SK-N-SH (cell line): ENCODE measurements at regions not wholly inside any gene's neighbourhood (a gene's known extent, or its start where the extent isn't known, plus 50 kb on each side); places are given as distances from the start of the nearest gene placed in this dataset.

Experiments used
- CTCF ChIA-PET: fragments of 300-600, 350-600 bp; formaldehyde crosslinking; extraction: SDS; loops from one replicate; lab custom pipeline; 2021; lab: Yijun Ruan, JAX
- POLR2A ChIA-PET: fragments of 350-600 bp; sonication (Branson Sonifier 250); formaldehyde crosslinking; extraction: SDS; loops from one replicate; lab custom pipeline; 2020; ENCODE audit warnings: antibody characterized with exemption, inconsistent platforms; lab: Yijun Ruan, JAX
- DNase-seq: peaks from one replicate; pipeline ENCODE4 v3.0.0; 2012
- H2AFZ ChIP-seq: fragments of 200-600 bp; sonication (generic); 2 replicates; pipeline ENCODE4 v1.8.1; 2016; ENCODE audit warnings: antibody characterized with exemption, mild to moderate bottlenecking, low read depth
- H3F3A ChIP-seq: fragments of 200-600 bp; sonication (generic); replicated peaks from 2 replicates; pipeline ENCODE3; 2016; ENCODE audit warnings: antibody characterized with exemption, mild to moderate bottlenecking; ENCODE audit not compliant: insufficient read depth
- H3K27ac ChIP-seq, 2 experiments: fragments of 200-500 bp in 1 of 2; fragments of 200-600 bp in 1 of 2; sonication (Bioruptor generic) in 1 of 2; sonication (generic), shearing (Covaris generic) in 1 of 2; 2 replicates each; pipeline versions ENCODE4 v1.5.1 to v1.6.1; 2014 to 2016; ENCODE audit warnings: low read depth in 2 of 2, inconsistent platforms in 1 of 2, low read length in 1 of 2, mild to moderate bottlenecking in 1 of 2, mixed read lengths in 1 of 2
- H3K27me3 ChIP-seq: fragments of 200-600 bp; sonication (generic), shearing (Covaris generic); 2 replicates; pipeline ENCODE4 v1.6.1; 2016; ENCODE audit warnings: mixed run types; ENCODE audit not compliant: insufficient read depth
- H3K36me3 ChIP-seq, 2 experiments: fragments of 200-500 bp in 1 of 2; fragments of 200-600 bp in 1 of 2; sonication (Bioruptor generic) in 1 of 2; sonication (generic) in 1 of 2; replicated peaks in 1 of 2; 2 replicates each; pipeline versions ENCODE3 to v1.5.1; 2014 to 2016; ENCODE audit warnings: low read length in 1 of 2, mild to moderate bottlenecking in 1 of 2; ENCODE audit not compliant: insufficient read depth in 2 of 2, control insufficient read depth in 1 of 2
- H3K4me1 ChIP-seq, 2 experiments: fragments of 200-500 bp in 1 of 2; fragments of 200-600 bp in 1 of 2; sonication (Bioruptor generic) in 1 of 2; sonication (generic), shearing (Covaris generic) in 1 of 2; 2 replicates each; pipeline versions ENCODE4 v1.5.1 to v1.6.1; 2014 to 2016; ENCODE audit warnings: low read depth in 1 of 2, low read length in 1 of 2, mixed run types in 1 of 2; ENCODE audit not compliant: insufficient read depth in 2 of 2, control insufficient read depth in 1 of 2
- H3K4me2 ChIP-seq: fragments of 200-600 bp; sonication (generic), shearing (Covaris generic); 2 replicates; pipeline ENCODE4 v1.6.1; 2017; ENCODE audit warnings: mixed run types
- H3K4me3 ChIP-seq, 2 experiments: fragments of 200-500 bp in 1 of 2; fragments of 200-600 bp in 1 of 2; sonication (Bioruptor generic) in 1 of 2; sonication (generic), shearing (Covaris generic) in 1 of 2; 2 replicates each; pipeline versions ENCODE4 v1.5.1 to v1.8.1; 2014 to 2016; ENCODE audit warnings: low read depth in 2 of 2, inconsistent platforms in 1 of 2, low read length in 1 of 2, mild to moderate bottlenecking in 1 of 2, mixed read lengths in 1 of 2, moderate library complexity in 1 of 2
- H3K79me2 ChIP-seq: fragments of 200-600 bp; sonication (generic); 2 replicates; pipeline ENCODE4 v1.8.1; 2017; ENCODE audit warnings: mild to moderate bottlenecking; ENCODE audit not compliant: insufficient read depth
- H3K9ac ChIP-seq: fragments of 200-600 bp; sonication (generic); 2 replicates; pipeline ENCODE4 v1.6.1; 2017; ENCODE audit warnings: mixed run types
- H3K9me2 ChIP-seq: fragments of 200-600 bp; sonication (generic); 2 replicates; pipeline ENCODE4 v1.6.1; 2017; ENCODE audit warnings: mixed run types
- H3K9me3 ChIP-seq: fragments of 200-600 bp; sonication (generic); 2 replicates; pipeline ENCODE4 v1.6.1; 2017; ENCODE audit warnings: mixed run types, mild to moderate bottlenecking, moderate library complexity
- H4K20me1 ChIP-seq: fragments of 200-600 bp; sonication (generic); 2 replicates; pipeline ENCODE4 v1.6.1; 2017; ENCODE audit warnings: mild to moderate bottlenecking, mixed run types; ENCODE audit not compliant: insufficient read depth
- FOSL2 ChIP-seq: IDR thresholded peaks from 2 replicates; pipeline ENCODE4 v1.4.0; 2012; ENCODE audit warnings: low read depth, mild to moderate bottlenecking, moderate library complexity, borderline replicate concordance
- GABPA ChIP-seq: IDR thresholded peaks from 2 replicates; pipeline ENCODE4 v1.4.0; 2012; ENCODE audit warnings: low read depth, mild to moderate bottlenecking
- NFIC ChIP-seq: IDR thresholded peaks from 2 replicates; pipeline ENCODE4 v1.4.0; 2012; ENCODE audit warnings: borderline replicate concordance
- NRF1 ChIP-seq: IDR thresholded peaks from 2 replicates; pipeline ENCODE4 v1.6.1; 2012; ENCODE audit warnings: low read depth, mild to moderate bottlenecking, low read length
- POLR2AphosphoS5 ChIP-seq: IDR thresholded peaks from 2 replicates; pipeline ENCODE4 v1.6.1; 2012; ENCODE audit warnings: low read depth, low read length
- RAD21 ChIP-seq: IDR thresholded peaks from 2 replicates; pipeline ENCODE4 v1.6.1; 2012; ENCODE audit warnings: mild to moderate bottlenecking, low read length
- RCOR1 ChIP-seq: fragments of 150-350 bp; IDR thresholded peaks from 2 replicates; pipeline ENCODE4 v1.6.1; 2017; ENCODE audit warnings: antibody characterized with exemption, low read length
- SMC3 ChIP-seq: IDR thresholded peaks from 2 replicates; pipeline ENCODE4 v1.6.1; 2012; ENCODE audit warnings: low read depth, low read length, improper control_type of control experiment
- TEAD4 ChIP-seq: IDR thresholded peaks from 2 replicates; pipeline ENCODE4 v1.4.0; 2012; ENCODE audit warnings: mild to moderate bottlenecking, borderline replicate concordance; ENCODE audit not compliant: insufficient read depth
- WGBS: methylation state at CpG from one replicate; pipeline ENCODE4 v1.1.6; 2017; ENCODE audit warnings: low lambda C conversion rate; 5-methylcytosine and 5-hydroxymethylcytosine counted together
- TF ChIP-seq, protein P1 (sequence below): fragments of 200-600 bp; sonication (generic); IDR thresholded peaks from 2 replicates; pipeline ENCODE4 v1.6.1; 2017; ENCODE audit warnings: antibody characterized with exemption, mild to moderate bottlenecking, moderate library complexity
- TF ChIP-seq, protein P2 (sequence below): IDR thresholded peaks from 2 replicates; pipeline ENCODE4 v1.4.0; 2012; ENCODE audit warnings: low read depth, borderline replicate concordance
- TF ChIP-seq, protein P3 (sequence below): fragments of 150-350 bp; IDR thresholded peaks from 2 replicates; pipeline ENCODE4 v1.6.1; 2016; ENCODE audit warnings: mild to moderate bottlenecking, low read depth, low read length
- TF ChIP-seq, protein P4 (sequence below): IDR thresholded peaks from 2 replicates; pipeline ENCODE4; 2012
- TF ChIP-seq, protein P5 (sequence below): IDR thresholded peaks from 2 replicates; pipeline ENCODE4 v1.4.0; 2012; ENCODE audit warnings: low read depth
- TF ChIP-seq, protein P6 (sequence below): IDR thresholded peaks from 2 replicates; pipeline ENCODE4 v1.4.0; 2012; ENCODE audit warnings: low read depth, borderline replicate concordance
- TF ChIP-seq, protein P7 (sequence below): fragments of 150-350 bp; IDR thresholded peaks from 2 replicates; pipeline ENCODE4 v1.6.1; 2017; ENCODE audit warnings: antibody characterized with exemption, low read length, low read depth, borderline replicate concordance

DNA sequence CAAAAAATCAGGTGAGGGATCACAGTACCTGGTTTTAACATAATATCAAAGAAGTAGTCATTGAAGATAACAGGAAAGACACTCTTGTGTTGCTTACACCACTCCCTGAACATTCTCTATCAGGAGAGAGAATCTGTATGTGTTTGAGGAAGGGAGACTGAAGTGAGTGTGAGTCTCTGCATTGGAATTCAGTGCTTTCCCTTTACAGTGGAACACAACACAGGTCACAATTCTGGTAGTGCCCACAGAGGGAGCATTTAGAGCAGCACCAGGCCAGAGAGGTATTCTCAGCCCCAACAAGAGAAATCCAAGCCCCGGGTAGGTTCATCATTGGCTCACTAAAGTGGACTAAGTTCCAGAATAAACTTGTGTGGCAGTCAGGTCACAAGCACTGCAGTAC is 64.7 kb upstream of the UBQLN2 start (continued):
- TF ChIP-seq, protein P1, sequence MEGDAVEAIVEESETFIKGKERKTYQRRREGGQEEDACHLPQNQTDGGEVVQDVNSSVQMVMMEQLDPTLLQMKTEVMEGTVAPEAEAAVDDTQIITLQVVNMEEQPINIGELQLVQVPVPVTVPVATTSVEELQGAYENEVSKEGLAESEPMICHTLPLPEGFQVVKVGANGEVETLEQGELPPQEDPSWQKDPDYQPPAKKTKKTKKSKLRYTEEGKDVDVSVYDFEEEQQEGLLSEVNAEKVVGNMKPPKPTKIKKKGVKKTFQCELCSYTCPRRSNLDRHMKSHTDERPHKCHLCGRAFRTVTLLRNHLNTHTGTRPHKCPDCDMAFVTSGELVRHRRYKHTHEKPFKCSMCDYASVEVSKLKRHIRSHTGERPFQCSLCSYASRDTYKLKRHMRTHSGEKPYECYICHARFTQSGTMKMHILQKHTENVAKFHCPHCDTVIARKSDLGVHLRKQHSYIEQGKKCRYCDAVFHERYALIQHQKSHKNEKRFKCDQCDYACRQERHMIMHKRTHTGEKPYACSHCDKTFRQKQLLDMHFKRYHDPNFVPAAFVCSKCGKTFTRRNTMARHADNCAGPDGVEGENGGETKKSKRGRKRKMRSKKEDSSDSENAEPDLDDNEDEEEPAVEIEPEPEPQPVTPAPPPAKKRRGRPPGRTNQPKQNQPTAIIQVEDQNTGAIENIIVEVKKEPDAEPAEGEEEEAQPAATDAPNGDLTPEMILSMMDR = no peak
- TF ChIP-seq, protein P2, sequence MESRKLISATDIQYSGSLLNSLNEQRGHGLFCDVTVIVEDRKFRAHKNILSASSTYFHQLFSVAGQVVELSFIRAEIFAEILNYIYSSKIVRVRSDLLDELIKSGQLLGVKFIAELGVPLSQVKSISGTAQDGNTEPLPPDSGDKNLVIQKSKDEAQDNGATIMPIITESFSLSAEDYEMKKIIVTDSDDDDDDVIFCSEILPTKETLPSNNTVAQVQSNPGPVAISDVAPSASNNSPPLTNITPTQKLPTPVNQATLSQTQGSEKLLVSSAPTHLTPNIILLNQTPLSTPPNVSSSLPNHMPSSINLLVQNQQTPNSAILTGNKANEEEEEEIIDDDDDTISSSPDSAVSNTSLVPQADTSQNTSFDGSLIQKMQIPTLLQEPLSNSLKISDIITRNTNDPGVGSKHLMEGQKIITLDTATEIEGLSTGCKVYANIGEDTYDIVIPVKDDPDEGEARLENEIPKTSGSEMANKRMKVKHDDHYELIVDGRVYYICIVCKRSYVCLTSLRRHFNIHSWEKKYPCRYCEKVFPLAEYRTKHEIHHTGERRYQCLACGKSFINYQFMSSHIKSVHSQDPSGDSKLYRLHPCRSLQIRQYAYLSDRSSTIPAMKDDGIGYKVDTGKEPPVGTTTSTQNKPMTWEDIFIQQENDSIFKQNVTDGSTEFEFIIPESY = no peak
- TF ChIP-seq, protein P3, sequence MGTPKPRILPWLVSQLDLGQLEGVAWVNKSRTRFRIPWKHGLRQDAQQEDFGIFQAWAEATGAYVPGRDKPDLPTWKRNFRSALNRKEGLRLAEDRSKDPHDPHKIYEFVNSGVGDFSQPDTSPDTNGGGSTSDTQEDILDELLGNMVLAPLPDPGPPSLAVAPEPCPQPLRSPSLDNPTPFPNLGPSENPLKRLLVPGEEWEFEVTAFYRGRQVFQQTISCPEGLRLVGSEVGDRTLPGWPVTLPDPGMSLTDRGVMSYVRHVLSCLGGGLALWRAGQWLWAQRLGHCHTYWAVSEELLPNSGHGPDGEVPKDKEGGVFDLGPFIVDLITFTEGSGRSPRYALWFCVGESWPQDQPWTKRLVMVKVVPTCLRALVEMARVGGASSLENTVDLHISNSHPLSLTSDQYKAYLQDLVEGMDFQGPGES = no peak
- TF ChIP-seq, protein P4, sequence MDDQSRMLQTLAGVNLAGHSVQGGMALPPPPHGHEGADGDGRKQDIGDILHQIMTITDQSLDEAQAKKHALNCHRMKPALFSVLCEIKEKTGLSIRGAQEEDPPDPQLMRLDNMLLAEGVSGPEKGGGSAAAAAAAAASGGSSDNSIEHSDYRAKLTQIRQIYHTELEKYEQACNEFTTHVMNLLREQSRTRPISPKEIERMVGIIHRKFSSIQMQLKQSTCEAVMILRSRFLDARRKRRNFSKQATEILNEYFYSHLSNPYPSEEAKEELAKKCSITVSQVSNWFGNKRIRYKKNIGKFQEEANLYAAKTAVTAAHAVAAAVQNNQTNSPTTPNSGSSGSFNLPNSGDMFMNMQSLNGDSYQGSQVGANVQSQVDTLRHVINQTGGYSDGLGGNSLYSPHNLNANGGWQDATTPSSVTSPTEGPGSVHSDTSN = no peak
- TF ChIP-seq SMC3 (no peak), RCOR1 (no peak), TEAD4 (no peak)
- TF ChIP-seq, protein P5, sequence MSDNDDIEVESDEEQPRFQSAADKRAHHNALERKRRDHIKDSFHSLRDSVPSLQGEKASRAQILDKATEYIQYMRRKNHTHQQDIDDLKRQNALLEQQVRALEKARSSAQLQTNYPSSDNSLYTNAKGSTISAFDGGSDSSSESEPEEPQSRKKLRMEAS = no peak
- TF ChIP-seq, protein P6, sequence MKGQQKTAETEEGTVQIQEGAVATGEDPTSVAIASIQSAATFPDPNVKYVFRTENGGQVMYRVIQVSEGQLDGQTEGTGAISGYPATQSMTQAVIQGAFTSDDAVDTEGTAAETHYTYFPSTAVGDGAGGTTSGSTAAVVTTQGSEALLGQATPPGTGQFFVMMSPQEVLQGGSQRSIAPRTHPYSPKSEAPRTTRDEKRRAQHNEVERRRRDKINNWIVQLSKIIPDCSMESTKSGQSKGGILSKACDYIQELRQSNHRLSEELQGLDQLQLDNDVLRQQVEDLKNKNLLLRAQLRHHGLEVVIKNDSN = no peak

DNA sequence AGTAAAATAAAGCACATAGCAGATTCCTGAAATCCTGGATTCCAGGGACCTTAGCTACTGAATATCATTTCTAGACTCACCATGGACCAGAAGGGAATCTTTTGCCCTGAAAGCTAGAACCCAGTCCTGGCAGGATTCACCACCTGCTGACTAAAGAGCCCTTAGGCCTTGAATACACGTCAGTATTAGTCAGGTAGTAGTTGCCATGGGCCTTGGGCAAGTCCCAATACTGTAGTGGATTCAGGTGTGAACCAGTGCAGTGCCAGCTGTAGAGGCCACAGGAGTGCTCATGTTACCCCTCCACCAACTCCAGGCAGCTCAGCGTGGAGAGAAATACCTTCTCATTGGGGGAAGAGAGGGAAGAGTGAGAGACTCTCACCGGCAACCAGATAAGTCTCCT is 64.1 kb upstream of the UBQLN2 start:
- ChIA-PET CTCF (no interaction called here), POLR2A (no interaction called here)
- Histone ChIP-seq H3K36me3 (no peaks in the 10 kb centered on the region), H3K27me3 (no peaks in the 10 kb centered on the region; the same call in 1 of the 2 replicates), H3K9me2 (no peaks in the 10 kb centered on the region), H3K27ac (no peak overlapping the region), H3K9me3 (no peaks in the 10 kb centered on the region), H3F3A (no peaks in the 10 kb centered on the region), H3K4me2 (no peak overlapping the region), H3K9ac (no peak overlapping the region), H4K20me1 (no peaks in the 10 kb centered on the region), H3K4me1 (no peaks in the 10 kb centered on the region), H2AFZ (no peak overlapping the region), H3K79me2 (no peaks in the 10 kb centered on the region), H3K4me3 (no peak overlapping the region)
- TF ChIP-seq, protein P7, sequence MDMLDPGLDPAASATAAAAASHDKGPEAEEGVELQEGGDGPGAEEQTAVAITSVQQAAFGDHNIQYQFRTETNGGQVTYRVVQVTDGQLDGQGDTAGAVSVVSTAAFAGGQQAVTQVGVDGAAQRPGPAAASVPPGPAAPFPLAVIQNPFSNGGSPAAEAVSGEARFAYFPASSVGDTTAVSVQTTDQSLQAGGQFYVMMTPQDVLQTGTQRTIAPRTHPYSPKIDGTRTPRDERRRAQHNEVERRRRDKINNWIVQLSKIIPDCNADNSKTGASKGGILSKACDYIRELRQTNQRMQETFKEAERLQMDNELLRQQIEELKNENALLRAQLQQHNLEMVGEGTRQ = no peak
- no peak for TF ChIP-seq RAD21
- TF ChIP-seq, protein P3 = no peak
- no peak for TF ChIP-seq NRF1
- no peak for TF ChIP-seq FOSL2
- TF ChIP-seq NFIC = no peak
- no peak for TF ChIP-seq GABPA
- no peak for TF ChIP-seq POLR2AphosphoS5
- TF ChIP-seq, protein P6 = no peak
- no peak for DNase-seq
- WGBS = 0% methylated on average over 3 of the region's 3 CpGs
